ENCODE measurements at regions not wholly inside any gene's neighbourhood (a gene's known extent, or its start where the extent isn't known, plus 50 kb on each side); places are given as distances from the start of the nearest gene placed in this dataset.

GRCh38 chr7:132072873-132073272, 503.4 kb downstream of the PLXNA4 start:
- no peak for DNase-seq

GRCh38 chr7:132072165-132072564, 504.1 kb downstream of the PLXNA4 start:
- no peak for DNase-seq

- no peak for DNase-seq
Measured at GRCh38 chr7:132069306-132069705, 507.0 kb downstream of the PLXNA4 start.

- no peak for DNase-seq
Measured at GRCh38 chr7:132066761-132067171, 509.5 kb downstream of the PLXNA4 start.

DNA sequence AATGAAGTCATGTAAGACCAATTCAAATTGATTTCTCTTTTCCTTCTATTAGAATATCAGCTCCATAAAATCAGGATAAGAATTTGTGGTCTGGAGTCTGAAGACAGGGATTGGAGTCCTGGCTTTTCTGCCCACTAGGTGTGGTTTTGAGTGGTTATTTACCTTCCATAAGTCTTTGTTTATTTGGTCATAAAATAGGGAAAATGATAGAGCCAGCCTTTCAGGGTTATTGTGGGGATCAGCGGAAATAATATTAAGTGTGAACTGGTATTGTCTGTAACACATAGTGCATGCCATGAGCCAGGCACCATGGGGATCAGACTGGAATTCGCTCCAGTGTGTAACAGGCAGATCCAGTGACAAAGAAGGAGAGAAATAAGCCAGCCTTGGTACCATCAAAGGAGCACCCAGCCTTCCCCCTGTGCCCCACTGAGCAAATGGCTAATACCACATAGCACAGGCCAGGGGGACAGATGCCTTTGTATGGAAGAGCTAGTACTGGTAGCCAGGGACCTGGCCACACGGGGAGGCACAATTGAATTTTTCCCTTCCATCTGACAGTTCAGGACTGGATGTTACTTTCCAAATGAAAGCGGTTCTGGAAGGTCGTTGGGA, 509.7 kb upstream of the PODXL start:
- no peak for DNase-seq

- DNase-seq = no peak
Measured at GRCh38 chr7:132065193-132065988, 509.0 kb upstream of the PODXL start.

DNA sequence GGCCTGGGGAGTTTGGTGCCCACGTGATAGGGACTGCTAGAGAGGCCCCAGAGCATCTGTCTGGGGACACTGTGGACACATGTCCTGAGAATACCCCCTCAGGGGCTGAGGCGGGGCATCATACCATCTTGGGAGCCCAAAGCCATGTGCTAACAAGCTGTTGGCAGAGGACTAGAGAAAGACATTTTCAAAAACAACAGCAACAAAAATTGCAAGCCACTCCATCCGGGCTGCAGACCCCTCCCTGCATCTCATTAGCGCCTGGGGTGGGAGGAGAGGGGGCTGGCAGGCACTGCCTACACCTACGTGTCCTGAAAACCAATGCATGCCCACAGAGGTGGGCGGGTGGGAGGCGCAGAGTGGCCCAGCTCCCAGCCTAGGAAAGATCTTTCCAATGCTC, 507.4 kb upstream of the PODXL start:
- no peak for DNase-seq

DNA sequence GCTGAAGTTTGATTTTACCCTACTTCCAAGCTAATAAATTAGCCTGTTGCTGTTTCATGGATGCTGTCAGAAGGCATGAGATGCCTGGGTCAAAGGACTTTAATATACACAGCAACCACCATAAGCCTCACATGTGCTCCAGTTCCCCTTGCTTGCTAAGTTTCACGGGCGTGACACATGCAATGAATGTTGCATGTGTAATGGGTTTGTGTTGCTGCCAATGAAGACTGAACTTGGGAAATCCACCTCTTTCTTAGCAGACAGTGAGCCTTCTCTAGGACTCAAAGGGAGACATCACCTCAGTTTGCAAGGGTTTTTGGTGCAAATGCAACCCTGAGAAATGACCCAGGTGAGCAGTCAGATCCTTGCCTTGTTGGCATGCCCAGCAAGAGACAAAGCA, 505.5 kb upstream of the PODXL start:
- DNase-seq = no peak

GRCh38 chr7:132059141-132059540, 502.7 kb upstream of the PODXL start:
- DNase-seq = no peak

- no peak for DNase-seq
Measured at GRCh38 chr7:132055336-132056120, 499.1 kb upstream of the PODXL start.

DNA sequence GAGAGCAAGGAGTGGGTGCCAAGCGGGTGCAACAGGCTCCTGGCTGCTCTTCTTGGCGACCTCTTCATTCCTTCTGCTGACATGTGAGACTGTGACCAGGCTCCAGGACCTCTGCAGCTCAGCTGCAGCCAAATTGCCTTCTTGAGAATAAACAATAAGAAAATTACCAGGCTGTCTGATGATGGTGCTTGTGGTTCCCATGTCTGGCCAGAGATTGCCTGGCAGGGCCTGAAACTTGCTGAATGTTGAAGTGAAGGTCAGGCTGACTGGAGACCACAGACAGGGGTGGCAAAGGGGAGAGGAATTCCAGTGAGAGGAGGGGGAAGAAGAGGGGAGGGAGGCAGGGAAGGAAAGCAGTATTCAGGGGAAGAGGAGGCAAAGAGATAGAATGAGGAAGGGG, 497.4 kb upstream of the PODXL start:
- no peak for DNase-seq

GRCh38 chr7:132051311-132051710, 494.9 kb upstream of the PODXL start:
- DNase-seq = no peak

DNA sequence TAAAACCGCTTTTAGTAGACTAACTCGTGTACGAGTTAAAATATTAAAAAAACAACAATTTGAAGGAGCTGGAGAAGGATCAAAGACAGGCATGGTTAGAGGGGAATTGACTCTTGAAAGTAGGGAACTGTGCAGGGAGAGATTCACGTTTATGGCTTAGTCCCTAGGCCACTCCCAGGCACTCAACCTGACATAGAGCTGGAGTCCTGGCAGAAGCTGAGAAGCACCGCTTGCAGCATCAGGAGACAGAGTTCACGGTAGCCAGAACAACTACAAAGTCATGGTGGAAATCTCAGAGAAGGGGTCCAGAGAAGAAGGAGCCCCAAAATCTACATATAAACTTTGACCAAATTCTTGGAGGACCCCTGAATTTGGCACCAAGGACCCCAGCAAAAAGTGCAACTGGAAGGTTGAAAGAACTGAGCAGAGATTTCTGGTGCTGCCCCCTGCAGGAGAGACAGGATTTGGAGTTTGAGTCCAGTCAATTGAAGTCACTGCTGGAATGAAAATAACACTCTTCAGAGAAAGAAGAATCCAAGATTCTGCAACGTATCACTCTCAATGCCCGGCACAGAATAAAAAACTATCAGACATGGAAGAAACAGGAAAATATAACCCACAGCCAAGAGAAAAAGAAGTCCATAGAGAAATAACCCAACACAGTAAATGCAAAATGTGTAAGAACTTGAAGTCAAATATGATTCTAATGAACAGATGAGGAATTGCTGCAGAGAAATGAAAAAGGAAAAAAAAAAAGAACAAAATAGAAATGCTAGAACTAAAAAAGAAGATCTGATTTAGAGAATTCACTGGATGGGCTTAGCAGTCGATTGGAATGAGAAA, 493.3 kb upstream of the PODXL start:
- peak; percentile 36 for DNase-seq

- no peak for DNase-seq
Measured at GRCh38 chr7:132045481-132045980, 489.1 kb upstream of the PODXL start.

GRCh38 chr7:132045002-132045401, 488.6 kb upstream of the PODXL start:
- no peak for DNase-seq

- DNase-seq = no peak
Measured at GRCh38 chr7:132044247-132044646, 487.8 kb upstream of the PODXL start.

- DNase-seq = no peak
Measured at GRCh38 chr7:132041108-132041507, 484.7 kb upstream of the PODXL start.

GRCh38 chr7:132035517-132036362, 479.3 kb upstream of the PODXL start:
- DNase-seq = no peak

- DNase-seq = no peak
Measured at GRCh38 chr7:132034748-132035416, 478.5 kb upstream of the PODXL start.

DNA sequence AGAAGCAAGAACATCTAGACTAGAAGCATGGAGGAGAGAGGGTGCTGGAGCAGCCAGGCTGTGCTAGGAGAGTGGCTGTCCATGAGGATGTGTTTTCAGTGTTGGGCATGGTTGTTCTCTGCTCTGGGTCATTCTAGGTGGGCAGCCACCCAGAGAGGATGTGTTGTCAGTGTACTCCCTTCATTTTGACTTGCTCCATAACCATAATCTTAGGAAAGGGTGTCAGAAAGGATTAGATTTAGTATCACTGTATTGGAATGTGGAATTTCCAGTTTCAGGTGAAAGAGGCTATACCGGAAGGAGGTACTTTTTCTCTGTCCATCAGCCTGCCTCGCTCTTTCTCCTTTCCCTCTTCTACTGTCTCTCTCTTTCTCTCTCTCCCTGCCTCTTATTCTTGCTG, 474.5 kb upstream of the PODXL start:
- no peak for DNase-seq

GRCh38 chr7:132030086-132030568, 473.7 kb upstream of the PODXL start:
- peak; percentile 1 for DNase-seq

All from NCI-H69 (cell line).